IMR-90 (cell line): ENCODE measurements at regions not wholly inside any gene's neighbourhood (a gene's known extent, or its start where the extent isn't known, plus 50 kb on each side); places are given as distances from the start of the nearest gene placed in this dataset.

ENCODE experiments used
- ATAC-seq: fragments of 200-7000 bp; cut with Tn5 transposase; 2 replicates; pipeline ENCODE4 v1.9.1; 2020; ENCODE audit warnings: low read depth, mild to moderate bottlenecking, moderate library complexity
- BruUV-seq: library from RNA; stranded (reverse); fragments of 400-500 nt; replicated peaks from 2 replicates; lab custom pipeline; 2021; lab: Mats Ljungman, UMichigan
- CTCF ChIA-PET: fragments of 300-600 bp; formaldehyde crosslinking; extraction: SDS; loops from one replicate; lab custom pipeline; 2021; ENCODE audit warnings: antibody characterized with exemption; lab: Yijun Ruan, JAX
- POLR2A ChIA-PET: fragments of 300-600 bp; sonication (Branson Sonifier 250); formaldehyde crosslinking; loops from one replicate; lab custom pipeline; 2022; ENCODE audit warnings: antibody characterized with exemption; ENCODE audit not compliant: unreplicated experiment; lab: Charles Lee
- DNase-seq: peaks from one replicate; pipeline ENCODE4 v3.0.0; 2013
- H2AFZ ChIP-seq: replicated peaks from 2 replicates; pipeline ENCODE3; 2013; ENCODE audit warnings: low read length, mild to moderate bottlenecking; ENCODE audit not compliant: poor library complexity
- H2AK5ac ChIP-seq: 2 replicates; pipeline ENCODE4 v1.6.1; 2013; ENCODE audit warnings: low read depth, low read length, inconsistent platforms
- H2AK9ac ChIP-seq: replicated peaks from 2 replicates; pipeline ENCODE3; 2013; ENCODE audit warnings: mild to moderate bottlenecking, low read depth, low read length, moderate library complexity; ENCODE audit not compliant: poor library complexity
- H2BK120ac ChIP-seq: 2 replicates; pipeline ENCODE4 v1.6.1; 2013; ENCODE audit warnings: low read depth, low read length, inconsistent platforms
- H2BK15ac ChIP-seq: 3 replicates; pipeline ENCODE4 v1.6.1; 2013; ENCODE audit warnings: low read depth, low read length, inconsistent platforms
- H2BK20ac ChIP-seq: 2 replicates; pipeline ENCODE4 v1.6.1; 2013; ENCODE audit warnings: low read depth, mild to moderate bottlenecking, inconsistent platforms, low read length, moderate library complexity
- H2BK5ac ChIP-seq: 2 replicates; pipeline ENCODE4 v1.6.1; 2013; ENCODE audit warnings: mild to moderate bottlenecking, low read depth, low read length, inconsistent platforms; ENCODE audit not compliant: poor library complexity, severe bottlenecking
- H3K14ac ChIP-seq: replicated peaks from 2 replicates; pipeline ENCODE4 v1.6.1; 2013; ENCODE audit warnings: low read depth, low read length, inconsistent platforms
- H3K18ac ChIP-seq: 2 replicates; pipeline ENCODE4 v1.6.1; 2013; ENCODE audit warnings: low read depth, low read length, control low read depth
- H3K23ac ChIP-seq: 2 replicates; pipeline ENCODE4 v1.6.1; 2013; ENCODE audit warnings: low read depth, low read length, inconsistent platforms
- H3K27ac ChIP-seq: 2 replicates; pipeline ENCODE4 v1.5.1; 2013; ENCODE audit warnings: mild to moderate bottlenecking, control low read depth, low read length; ENCODE audit not compliant: insufficient read depth
- H3K27me3 ChIP-seq: 2 replicates; pipeline ENCODE4 v1.6.1; 2013; ENCODE audit warnings: low read length; ENCODE audit not compliant: control insufficient read depth, insufficient read depth
- H3K36me3 ChIP-seq: 2 replicates; pipeline ENCODE4 v1.6.1; 2013; ENCODE audit warnings: low read length, mixed read lengths; ENCODE audit not compliant: control insufficient read depth, insufficient read depth
- H3K4ac ChIP-seq: 2 replicates; pipeline ENCODE4 v1.6.1; 2013; ENCODE audit warnings: low read depth, low read length, inconsistent platforms
- H3K4me1 ChIP-seq: 2 replicates; pipeline ENCODE4 v1.6.1; 2013; ENCODE audit warnings: low read length, mixed read lengths; ENCODE audit not compliant: control insufficient read depth, insufficient read depth
- H3K4me2 ChIP-seq: 2 replicates; pipeline ENCODE4 v1.6.1; 2013; ENCODE audit warnings: low read depth, mild to moderate bottlenecking, control low read depth, low read length, moderate library complexity
- H3K4me3 ChIP-seq: 2 replicates; pipeline ENCODE4 v1.5.1; 2013; ENCODE audit warnings: low read depth, mild to moderate bottlenecking, control low read depth, low read length, moderate library complexity; ENCODE audit not compliant: insufficient read depth
- H3K56ac ChIP-seq: 2 replicates; pipeline ENCODE4 v1.6.1; 2013; ENCODE audit warnings: low read length, inconsistent platforms; ENCODE audit not compliant: insufficient read depth; ENCODE audit errors: extremely low read depth
- H3K79me1 ChIP-seq, 2 experiments: 2 replicates each; pipeline ENCODE4 v1.6.1; 2013; ENCODE audit warnings: low read length in 2 of 2, inconsistent platforms in 1 of 2, low read depth in 1 of 2
- H3K9ac ChIP-seq: 2 replicates; pipeline ENCODE4 v1.6.1; 2013; ENCODE audit warnings: low read depth, low read length, control low read depth
- H3K9me1 ChIP-seq: 2 replicates; pipeline ENCODE4 v1.6.1; 2013; ENCODE audit warnings: low read length, inconsistent platforms; ENCODE audit not compliant: insufficient read depth
- H3K9me3 ChIP-seq: 2 replicates; pipeline ENCODE4 v1.6.1; 2013; ENCODE audit warnings: low read length; ENCODE audit not compliant: control insufficient read depth, insufficient read depth
- H4K20me1 ChIP-seq: 2 replicates; pipeline ENCODE4 v1.6.1; 2013; ENCODE audit warnings: low read length, inconsistent platforms; ENCODE audit not compliant: insufficient read depth
- H4K5ac ChIP-seq: 2 replicates; pipeline ENCODE4 v1.6.1; 2013; ENCODE audit warnings: mild to moderate bottlenecking, low read depth, low read length, control low read depth
- H4K8ac ChIP-seq, 2 experiments: 2 replicates each; pipeline ENCODE4 v1.6.1; 2013; ENCODE audit warnings: low read depth in 2 of 2, low read length in 2 of 2, control low read depth in 1 of 2, inconsistent platforms in 1 of 2
- H4K91ac ChIP-seq: 2 replicates; pipeline ENCODE4 v1.6.1; 2013; ENCODE audit warnings: low read depth, low read length, inconsistent platforms; ENCODE audit not compliant: insufficient read depth
- BHLHE40 ChIP-seq: fragments of 150-350 bp; IDR thresholded peaks from 2 replicates; pipeline ENCODE4 v1.6.1; 2016; ENCODE audit warnings: mild to moderate bottlenecking, low read depth, low read length
- CEBPB ChIP-seq: IDR thresholded peaks from 2 replicates; pipeline ENCODE4 v1.6.1; 2012; ENCODE audit warnings: low read depth, low read length, improper control_type of control experiment
- CHD1 ChIP-seq: IDR thresholded peaks from 2 replicates; pipeline ENCODE4 v1.6.1; 2012; ENCODE audit warnings: low read depth, low read length, improper control_type of control experiment
- FOS ChIP-seq: fragments of 150-350 bp; IDR thresholded peaks from 2 replicates; pipeline ENCODE4 v1.6.1; 2016; ENCODE audit warnings: low read depth, low read length
- MAFK ChIP-seq: IDR thresholded peaks from 2 replicates; pipeline ENCODE4 v1.6.1; 2012; ENCODE audit warnings: low read depth, low read length, improper control_type of control experiment
- MAZ ChIP-seq: IDR thresholded peaks from 2 replicates; pipeline ENCODE4 v1.6.1; 2012; ENCODE audit warnings: low read depth, mild to moderate bottlenecking, low read length, improper control_type of control experiment, moderate library complexity, borderline replicate concordance
- NFE2L2 ChIP-seq: fragments of 150-350 bp; IDR thresholded peaks from 2 replicates; pipeline ENCODE4 v1.6.1; 2016; ENCODE audit warnings: low read depth, mild to moderate bottlenecking, low read length
- POLR2A ChIP-seq: IDR thresholded peaks from 2 replicates; pipeline ENCODE4 v1.6.1; 2012; ENCODE audit warnings: mild to moderate bottlenecking, low read depth, low read length
- RAD21 ChIP-seq: IDR thresholded peaks from 2 replicates; pipeline ENCODE4 v1.6.1; 2012; ENCODE audit warnings: low read length, improper control_type of control experiment
- RCOR1 ChIP-seq: IDR thresholded peaks from 2 replicates; pipeline ENCODE4 v1.6.1; 2012; ENCODE audit warnings: mild to moderate bottlenecking, low read length, improper control_type of control experiment; ENCODE audit not compliant: insufficient replicate concordance
- SMC3 ChIP-seq: fragments of 150-350 bp; IDR thresholded peaks from 2 replicates; pipeline ENCODE4 v1.6.1; 2016; ENCODE audit warnings: low read depth, mild to moderate bottlenecking, antibody characterized with exemption, low read length, moderate library complexity
- USF2 ChIP-seq: fragments of 150-350 bp; IDR thresholded peaks from 2 replicates; pipeline ENCODE4 v1.6.1; 2017; ENCODE audit warnings: mild to moderate bottlenecking, antibody characterized with exemption, low read length, low read depth
- WGBS, 2 experiments: methylation state at CpG; one replicate each; pipeline versions ENCODE4 v1.1.5 to v1.1.7; 2013; ENCODE audit warnings: missing lambda C conversion rate in 2 of 2; ENCODE audit not compliant: insufficient read length in 1 of 2; ENCODE audit errors: extremely low coverage in 2 of 2; 5-methylcytosine and 5-hydroxymethylcytosine counted together
- dilution Hi-C: fragments of 300-500 bp; cut with HindIII; formaldehyde crosslinking; loops from one replicate; pipeline ENCODE4 v1.14.3; 2018; ENCODE audit warnings: low sequenced_read_pairs; ENCODE audit not compliant: unreplicated experiment
- in situ Hi-C: fragments of 300-500 bp; cut with MboI; formaldehyde crosslinking; loops from 3 replicates; pipeline ENCODE4 v1.14.3; 2019; ENCODE audit warnings: low sequenced_read_pairs, inconsistent platforms, mixed read lengths
- intact Hi-C: fragments of 100-400 bp; cut with micrococcal nuclease; formaldehyde crosslinking; loops from 2 replicates; pipeline ENCODE4 v1.10.0; 2022
- TF ChIP-seq, protein P1 (sequence below): conservative IDR thresholded peaks from 2 replicates; pipeline ENCODE4 v1.5.1; 2012; ENCODE audit warnings: mild to moderate bottlenecking, low read depth, low read length, improper control_type of control experiment

DNA sequence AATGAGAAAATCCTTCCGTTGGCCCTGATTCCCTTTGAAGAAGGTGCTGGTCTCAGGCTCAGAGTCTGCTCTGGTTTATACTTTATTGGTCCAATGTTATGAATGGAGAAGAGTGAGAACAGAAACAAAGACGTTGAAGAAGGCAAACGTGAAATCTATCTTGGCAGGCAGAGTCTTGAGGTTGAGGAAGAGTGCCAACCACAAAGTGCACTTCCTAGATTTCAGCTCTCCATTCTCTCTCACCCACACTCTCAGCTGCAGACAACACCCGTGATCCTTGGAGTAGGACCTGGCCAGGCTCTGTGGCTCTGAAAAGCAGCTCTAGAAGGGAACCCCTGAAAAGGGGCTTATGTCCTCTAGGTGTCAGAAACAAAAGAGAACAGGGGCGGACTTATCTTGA lies 128.9 kb upstream of the PLXNA4 start:
- Histone ChIP-seq H3K4me2 (no peak overlapping the region), H3K9ac (no peak overlapping the region), H2BK5ac (no peak overlapping the region), H2BK15ac (no peak overlapping the region), H2AK5ac (no peak overlapping the region), H4K20me1 (no peaks in the 10 kb centered on the region), H3K36me3 (no peaks in the 10 kb centered on the region), H3K9me3 (no peaks in the 10 kb centered on the region), H3K27me3 (no peaks in the 10 kb centered on the region; the same call in 1 of the 2 replicates), H4K8ac (no peak overlapping the region), H3K4me3 (no peak overlapping the region), H2BK120ac (no peak overlapping the region), H3K14ac (no peak overlapping the region), H3K79me1 (no peaks in the 10 kb centered on the region), H2AK9ac (no peak overlapping the region), H3K18ac (no peak overlapping the region), H3K23ac (no peak overlapping the region), H4K5ac (no peak overlapping the region), H3K27ac (no peak overlapping the region), H3K4me1 (no peaks in the 10 kb centered on the region), H4K91ac (no peak overlapping the region), H3K4ac (no peak overlapping the region), H2AFZ (no peak overlapping the region), H2BK20ac (no peak overlapping the region), H3K56ac (no peak overlapping the region), H3K9me1 (no peaks in the 10 kb centered on the region)
- no CpG with 5 or more reads among the region's 5 CpGs for WGBS, 2 experiments
- in situ Hi-C loops (loop anchor here (25.0 kb wide), 2 partner anchors 732 to 1307 kb away; no protein-coding TSS in a partner anchor), dilution Hi-C loops (no loop called here), intact Hi-C loops (no loop called here)
- no TSS peak for BruUV-seq
- CTCF ChIA-PET: no interaction called here
- DNase-seq (no peak), ATAC-seq (no peak)
- POLR2A ChIA-PET: no interaction called here
- TF ChIP-seq USF2 (no peak), NFE2L2 (no peak), SMC3 (no peak), POLR2A (no peak), CHD1 (no peak), RCOR1 (no peak), RAD21 (no peak), MAZ (no peak), CEBPB (no peak), BHLHE40 (no peak), FOS (no peak), MAFK (no peak)
- TF ChIP-seq, protein P1, sequence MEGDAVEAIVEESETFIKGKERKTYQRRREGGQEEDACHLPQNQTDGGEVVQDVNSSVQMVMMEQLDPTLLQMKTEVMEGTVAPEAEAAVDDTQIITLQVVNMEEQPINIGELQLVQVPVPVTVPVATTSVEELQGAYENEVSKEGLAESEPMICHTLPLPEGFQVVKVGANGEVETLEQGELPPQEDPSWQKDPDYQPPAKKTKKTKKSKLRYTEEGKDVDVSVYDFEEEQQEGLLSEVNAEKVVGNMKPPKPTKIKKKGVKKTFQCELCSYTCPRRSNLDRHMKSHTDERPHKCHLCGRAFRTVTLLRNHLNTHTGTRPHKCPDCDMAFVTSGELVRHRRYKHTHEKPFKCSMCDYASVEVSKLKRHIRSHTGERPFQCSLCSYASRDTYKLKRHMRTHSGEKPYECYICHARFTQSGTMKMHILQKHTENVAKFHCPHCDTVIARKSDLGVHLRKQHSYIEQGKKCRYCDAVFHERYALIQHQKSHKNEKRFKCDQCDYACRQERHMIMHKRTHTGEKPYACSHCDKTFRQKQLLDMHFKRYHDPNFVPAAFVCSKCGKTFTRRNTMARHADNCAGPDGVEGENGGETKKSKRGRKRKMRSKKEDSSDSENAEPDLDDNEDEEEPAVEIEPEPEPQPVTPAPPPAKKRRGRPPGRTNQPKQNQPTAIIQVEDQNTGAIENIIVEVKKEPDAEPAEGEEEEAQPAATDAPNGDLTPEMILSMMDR: no peak
